ENCODE measurements at regions not wholly inside any gene's neighbourhood (a gene's known extent, or its start where the extent isn't known, plus 50 kb on each side); places are given as distances from the start of the nearest gene placed in this dataset.

DNA sequence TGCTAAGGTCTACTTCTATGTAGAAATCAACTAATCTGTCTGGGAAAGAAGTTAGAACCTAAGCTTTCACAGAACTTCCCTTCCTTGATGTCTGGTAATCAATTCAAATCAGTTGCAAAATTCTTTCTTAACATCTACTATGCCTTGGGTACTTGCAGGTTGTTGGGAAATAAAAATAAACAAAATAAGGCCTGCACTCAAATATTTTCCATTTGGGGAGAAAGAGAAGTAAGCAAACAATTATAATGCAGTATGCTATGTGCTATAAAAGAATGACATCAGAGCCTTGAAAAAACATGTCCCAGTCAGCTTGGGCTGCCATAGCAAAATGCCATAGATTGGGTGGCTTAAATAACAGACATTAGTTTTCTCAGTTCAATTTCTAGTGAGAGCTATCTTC, 425.9 kb upstream of the DCN start:
- Histone ChIP-seq H3K36me3 (ENCODE audit: control insufficient read depth, insufficient read depth, low read length) (no peaks in the 10 kb centered on the region), H3K27me3 (ENCODE audit: control insufficient read depth, insufficient read depth, low read length) (no peaks in the 10 kb centered on the region), H3K4me3 (ENCODE audit: low read depth, low read length) (no peak overlapping the region)
- TF ChIP-seq, protein P1, sequence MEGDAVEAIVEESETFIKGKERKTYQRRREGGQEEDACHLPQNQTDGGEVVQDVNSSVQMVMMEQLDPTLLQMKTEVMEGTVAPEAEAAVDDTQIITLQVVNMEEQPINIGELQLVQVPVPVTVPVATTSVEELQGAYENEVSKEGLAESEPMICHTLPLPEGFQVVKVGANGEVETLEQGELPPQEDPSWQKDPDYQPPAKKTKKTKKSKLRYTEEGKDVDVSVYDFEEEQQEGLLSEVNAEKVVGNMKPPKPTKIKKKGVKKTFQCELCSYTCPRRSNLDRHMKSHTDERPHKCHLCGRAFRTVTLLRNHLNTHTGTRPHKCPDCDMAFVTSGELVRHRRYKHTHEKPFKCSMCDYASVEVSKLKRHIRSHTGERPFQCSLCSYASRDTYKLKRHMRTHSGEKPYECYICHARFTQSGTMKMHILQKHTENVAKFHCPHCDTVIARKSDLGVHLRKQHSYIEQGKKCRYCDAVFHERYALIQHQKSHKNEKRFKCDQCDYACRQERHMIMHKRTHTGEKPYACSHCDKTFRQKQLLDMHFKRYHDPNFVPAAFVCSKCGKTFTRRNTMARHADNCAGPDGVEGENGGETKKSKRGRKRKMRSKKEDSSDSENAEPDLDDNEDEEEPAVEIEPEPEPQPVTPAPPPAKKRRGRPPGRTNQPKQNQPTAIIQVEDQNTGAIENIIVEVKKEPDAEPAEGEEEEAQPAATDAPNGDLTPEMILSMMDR (IDR thresholded peaks at IDR 0.05; ENCODE audit: insufficient read depth, low read length, poor library complexity, severe bottlenecking), result no peak
- DNase-seq (ENCODE audit: low read depth), result no peak

DNA sequence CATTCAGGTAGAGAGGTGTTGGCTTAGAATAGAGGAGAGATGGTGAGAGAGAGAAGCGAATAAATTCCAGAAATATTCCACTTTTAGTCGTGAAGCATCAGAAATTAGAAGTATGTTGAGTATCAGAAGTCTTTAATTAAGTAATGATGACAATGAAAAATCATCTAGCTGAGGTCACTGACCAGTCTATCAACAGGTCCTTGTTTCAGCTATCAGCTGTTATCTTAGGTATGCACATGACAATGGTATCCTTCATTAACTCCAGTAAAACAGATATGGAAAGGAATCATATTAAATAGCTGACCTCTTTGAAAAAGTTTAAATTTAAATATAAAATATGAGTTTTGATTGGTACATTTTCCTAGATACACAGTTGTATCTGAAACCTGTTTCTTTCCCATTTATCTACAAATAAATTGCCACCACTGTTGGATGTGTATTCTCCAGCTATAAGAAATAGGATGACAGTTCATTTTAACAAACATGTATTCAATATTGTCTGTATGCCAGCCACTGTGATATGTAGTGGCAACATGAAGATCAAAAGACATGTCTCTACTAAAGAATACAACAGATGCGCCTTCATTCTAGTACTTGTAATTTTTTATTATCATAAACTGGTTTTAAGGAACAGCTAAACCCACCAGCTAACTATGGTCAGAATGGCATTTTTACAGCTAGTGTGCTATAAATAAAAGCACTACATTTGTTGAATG, 424.2 kb upstream of the DCN start:
- Histone ChIP-seq H3K36me3 (ENCODE audit: control insufficient read depth, insufficient read depth, low read length) (no peaks in the 10 kb centered on the region), H3K27me3 (ENCODE audit: control insufficient read depth, insufficient read depth, low read length) (no peaks in the 10 kb centered on the region), H3K4me3 (ENCODE audit: low read depth, low read length) (no peak overlapping the region)
- TF ChIP-seq, protein P1 (IDR thresholded peaks at IDR 0.05; ENCODE audit: insufficient read depth, low read length, poor library complexity, severe bottlenecking), result no peak
- no peak for DNase-seq (ENCODE audit: low read depth)

DNA sequence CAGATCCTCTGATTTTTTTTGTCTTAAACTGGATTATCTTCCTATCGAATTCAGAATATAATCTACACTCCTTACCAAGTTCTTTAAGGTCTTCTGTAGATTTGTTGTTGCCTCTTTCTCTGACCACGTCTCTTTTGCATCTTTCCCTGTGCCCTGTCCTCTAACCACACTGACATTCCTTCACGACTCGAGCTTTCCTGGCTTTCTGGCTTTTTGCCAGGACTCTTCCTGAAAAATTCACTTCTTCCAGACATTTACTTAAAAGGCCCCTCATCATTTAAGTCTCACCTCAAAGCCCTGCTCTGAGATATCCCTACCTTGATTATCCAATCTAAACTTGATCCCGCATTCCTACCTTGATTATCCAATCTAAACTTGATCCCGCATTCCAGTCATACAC, 422.3 kb upstream of the DCN start:
- Histone ChIP-seq H3K27me3 (ENCODE audit: control insufficient read depth, insufficient read depth, low read length) (no peaks in the 10 kb centered on the region), H3K36me3 (ENCODE audit: control insufficient read depth, insufficient read depth, low read length) (no peaks in the 10 kb centered on the region), H3K4me3 (ENCODE audit: low read depth, low read length) (no peak overlapping the region)
- DNase-seq (ENCODE audit: low read depth), result no peak
- TF ChIP-seq, protein P1 (IDR thresholded peaks at IDR 0.05; ENCODE audit: insufficient read depth, low read length, poor library complexity, severe bottlenecking), result no peak

DNA sequence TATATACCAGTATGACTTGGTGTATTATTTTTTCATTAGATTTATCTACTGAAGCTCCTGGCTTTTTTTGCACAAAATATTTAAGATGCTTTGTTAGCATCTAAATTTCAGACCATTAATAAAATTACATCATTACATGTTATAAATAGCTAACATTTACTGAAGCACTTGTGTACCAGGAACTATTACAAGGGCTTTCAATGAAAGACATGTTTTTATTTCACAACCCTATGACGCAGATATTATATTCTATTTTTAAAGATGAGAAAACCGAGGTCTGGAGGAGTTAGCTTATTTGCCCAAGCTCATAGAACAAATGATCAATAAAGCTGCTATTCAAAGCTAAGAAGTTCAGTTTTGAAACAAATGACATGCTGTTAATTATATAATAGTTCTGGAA, 420.4 kb upstream of the DCN start:
- TF ChIP-seq, protein P1 (IDR thresholded peaks at IDR 0.05; ENCODE audit: insufficient read depth, low read length, poor library complexity, severe bottlenecking), result no peak

DNA sequence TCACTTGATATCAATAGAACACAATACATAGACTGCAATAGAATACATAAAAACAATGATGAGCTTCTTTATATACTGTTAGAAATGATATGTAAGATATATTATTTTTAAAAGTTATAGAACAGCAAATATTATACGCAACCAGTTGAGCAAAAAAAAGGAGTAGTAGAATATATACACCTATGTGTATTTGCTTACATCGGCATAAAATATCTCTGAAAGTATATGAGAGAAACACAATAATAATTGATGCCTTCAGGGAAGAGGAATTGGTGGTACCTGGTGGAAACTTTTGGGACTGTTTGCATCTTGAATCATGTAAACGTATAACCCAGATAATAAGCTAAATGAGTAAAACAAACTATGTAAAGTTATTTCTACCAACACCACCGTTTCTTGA, 418.4 kb upstream of the DCN start:
- Histone ChIP-seq H3K36me3 (ENCODE audit: control insufficient read depth, insufficient read depth, low read length) (no peaks in the 10 kb centered on the region), H3K4me3 (ENCODE audit: low read depth, low read length) (no peak overlapping the region), H3K27me3 (ENCODE audit: control insufficient read depth, insufficient read depth, low read length) (no peaks in the 10 kb centered on the region)
- no peak for DNase-seq (ENCODE audit: low read depth)
- TF ChIP-seq, protein P1 (IDR thresholded peaks at IDR 0.05; ENCODE audit: insufficient read depth, low read length, poor library complexity, severe bottlenecking), result no peak

More for the DNA sequence above, 420.4 kb upstream of the DCN start:
- Histone ChIP-seq H3K27me3 (ENCODE audit: control insufficient read depth, insufficient read depth, low read length) (no peaks in the 10 kb centered on the region), H3K4me3 (ENCODE audit: low read depth, low read length) (no peak overlapping the region), H3K36me3 (ENCODE audit: control insufficient read depth, insufficient read depth, low read length) (no peaks in the 10 kb centered on the region)
- no peak for DNase-seq (ENCODE audit: low read depth)

DNA sequence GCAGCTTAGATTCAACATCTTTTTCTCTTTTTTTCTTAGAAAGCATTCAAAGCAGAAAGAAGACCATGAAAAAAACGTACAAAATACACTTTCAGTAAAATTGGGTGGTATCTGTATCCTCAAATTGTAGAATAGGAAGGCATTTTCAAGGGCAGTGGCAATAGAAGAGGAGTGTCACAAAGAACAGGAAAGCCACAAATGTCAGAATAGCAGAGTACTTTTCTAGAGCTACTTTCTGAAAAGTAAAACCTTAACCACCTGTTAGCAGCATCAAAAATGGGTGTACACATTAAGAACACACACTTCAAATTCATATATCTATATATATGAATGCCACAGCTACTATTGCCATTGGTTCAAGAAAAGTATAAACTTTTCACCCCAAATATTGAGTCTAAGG, 412.1 kb upstream of the DCN start:
- no peak overlapping the region for H3K4me3 ChIP-seq (ENCODE audit: low read depth, low read length)
- H3K27me3 ChIP-seq (ENCODE audit: control insufficient read depth, insufficient read depth, low read length), result no peaks in the 10 kb centered on the region
- no peaks in the 10 kb centered on the region for H3K36me3 ChIP-seq (ENCODE audit: control insufficient read depth, insufficient read depth, low read length)
- TF ChIP-seq, protein P1 (IDR thresholded peaks at IDR 0.05; ENCODE audit: insufficient read depth, low read length, poor library complexity, severe bottlenecking), result no peak
- DNase-seq (ENCODE audit: low read depth), result no peak
